SW 1271 (cell line): ENCODE measurements at regions not wholly inside any gene's neighbourhood (a gene's known extent, or its start where the extent isn't known, plus 50 kb on each side); places are given as distances from the start of the nearest gene placed in this dataset.
"Not testable (repeated sequence)": the region's sequence is repeated elsewhere in the genome, so short reads cannot be mapped to it uniquely, and the experiment has no call there.

Source experiments
- DNase-seq, 2 experiments: peaks; one replicate each; lab custom pipeline; 2025; lab: John Stamatoyannopoulos, UW

- DNase-seq, result no peak
Measured at GRCh38 chr1:74818241-74818640, 85.3 kb downstream of the TYW3 start.

GRCh38 chr1:74818661-74819456, 85.9 kb downstream of the TYW3 start:
- no peak for DNase-seq

GRCh38 chr1:74822851-74823401, 90.0 kb downstream of the TYW3 start:
- no peak for DNase-seq

GRCh38 chr1:74824497-74825107, 91.7 kb downstream of the TYW3 start:
- no peak for DNase-seq

- no peak for DNase-seq
Measured at GRCh38 chr1:74830766-74831165, 97.8 kb downstream of the TYW3 start.

GRCh38 chr1:74834261-74834660, 101.3 kb downstream of the TYW3 start:
- no peak for DNase-seq

GRCh38 chr1:74835051-74835450, 102.1 kb downstream of the TYW3 start:
- DNase-seq, result no peak

- DNase-seq, result no peak
Measured at GRCh38 chr1:74842726-74843125, 109.8 kb downstream of the TYW3 start.

GRCh38 chr1:74847715-74848114, 114.8 kb downstream of the TYW3 start:
- DNase-seq, result no peak

- DNase-seq, result no peak
Measured at GRCh38 chr1:74853756-74854155, 120.8 kb downstream of the TYW3 start.

GRCh38 chr1:74856174-74856573, 123.2 kb downstream of the TYW3 start:
- no peak for DNase-seq

- DNase-seq, result no peak
Measured at GRCh38 chr1:74857676-74858075, 124.7 kb downstream of the TYW3 start.

- DNase-seq, result no peak
Measured at GRCh38 chr1:74858136-74858535, 125.2 kb downstream of the TYW3 start.

GRCh38 chr1:74861867-74862266, 128.9 kb downstream of the TYW3 start:
- no peak for DNase-seq

- DNase-seq, result no peak
Measured at GRCh38 chr1:74869702-74870101, 136.8 kb downstream of the TYW3 start.

GRCh38 chr1:74877366-74877765, 144.4 kb downstream of the TYW3 start:
- DNase-seq, result not testable (repeated sequence)

- no peak for DNase-seq
Measured at GRCh38 chr1:74895411-74895810, 162.5 kb downstream of the TYW3 start.

- no peak for DNase-seq
Measured at GRCh38 chr1:74908131-74908530, 175.2 kb downstream of the TYW3 start.

- DNase-seq, result no peak
Measured at GRCh38 chr1:74908797-74909196, 175.8 kb downstream of the TYW3 start.

- DNase-seq, result no peak
Measured at GRCh38 chr1:74913978-74914377, 181.0 kb downstream of the TYW3 start.

- no peak for DNase-seq
Measured at GRCh38 chr1:74933500-74933899, 200.5 kb downstream of the TYW3 start.

- DNase-seq, result no peak
Measured at GRCh38 chr1:74935446-74935845, 198.7 kb upstream of the LHX8 start.

GRCh38 chr1:74937176-74937575, 197.0 kb upstream of the LHX8 start:
- no peak for DNase-seq
